Uterus (tissue), 2 donors: ENCODE measurements at regions not wholly inside any gene's neighbourhood (a gene's known extent, or its start where the extent isn't known, plus 50 kb on each side); places are given as distances from the start of the nearest gene placed in this dataset.

Experiments used
- POLR2A ChIP-seq, 2 donors: fragments of 450-650 bp; IDR thresholded peaks; one replicate each; pipeline ENCODE4 v1.6.1; 2016; ENCODE audit warnings: antibody characterized with exemption in 2 of 2, mild to moderate bottlenecking in 1 of 2, moderate library complexity in 1 of 2
- TF ChIP-seq, protein P1 (sequence below), 4 experiments: fragments of 200-600 bp in 2 of 4; fragments of 450-650 bp in 2 of 4; sonication (generic) in 2 of 4; IDR thresholded peaks; one replicate each; pipeline ENCODE4 v1.5.1; 2016 to 2019; ENCODE audit warnings: antibody characterized with exemption in 4 of 4, mild to moderate bottlenecking in 2 of 4, moderate library complexity in 1 of 4

DNA sequence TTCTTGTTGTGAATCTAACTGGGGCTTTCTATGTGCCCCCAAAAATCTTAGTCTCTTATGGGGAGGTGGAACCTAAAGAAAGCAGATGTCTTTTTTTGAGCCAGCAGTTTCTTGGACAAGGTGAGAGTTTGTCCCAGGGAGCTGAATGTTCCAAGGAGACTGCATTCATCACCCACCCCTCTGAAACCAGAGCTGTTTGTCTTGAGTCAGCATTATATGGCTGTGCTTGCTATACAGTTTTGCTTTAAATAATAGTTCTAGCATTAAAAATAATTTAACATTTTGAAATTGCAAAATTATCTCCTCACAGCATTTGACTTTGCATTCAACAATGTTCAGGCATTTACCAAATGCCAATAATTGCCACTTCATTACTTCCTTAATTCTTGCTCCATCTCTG, 813.3 kb downstream of the BCL11B start:
- TF ChIP-seq POLR2A (IDR thresholded peaks at IDR 0.05): no peak
- TF ChIP-seq, protein P1, sequence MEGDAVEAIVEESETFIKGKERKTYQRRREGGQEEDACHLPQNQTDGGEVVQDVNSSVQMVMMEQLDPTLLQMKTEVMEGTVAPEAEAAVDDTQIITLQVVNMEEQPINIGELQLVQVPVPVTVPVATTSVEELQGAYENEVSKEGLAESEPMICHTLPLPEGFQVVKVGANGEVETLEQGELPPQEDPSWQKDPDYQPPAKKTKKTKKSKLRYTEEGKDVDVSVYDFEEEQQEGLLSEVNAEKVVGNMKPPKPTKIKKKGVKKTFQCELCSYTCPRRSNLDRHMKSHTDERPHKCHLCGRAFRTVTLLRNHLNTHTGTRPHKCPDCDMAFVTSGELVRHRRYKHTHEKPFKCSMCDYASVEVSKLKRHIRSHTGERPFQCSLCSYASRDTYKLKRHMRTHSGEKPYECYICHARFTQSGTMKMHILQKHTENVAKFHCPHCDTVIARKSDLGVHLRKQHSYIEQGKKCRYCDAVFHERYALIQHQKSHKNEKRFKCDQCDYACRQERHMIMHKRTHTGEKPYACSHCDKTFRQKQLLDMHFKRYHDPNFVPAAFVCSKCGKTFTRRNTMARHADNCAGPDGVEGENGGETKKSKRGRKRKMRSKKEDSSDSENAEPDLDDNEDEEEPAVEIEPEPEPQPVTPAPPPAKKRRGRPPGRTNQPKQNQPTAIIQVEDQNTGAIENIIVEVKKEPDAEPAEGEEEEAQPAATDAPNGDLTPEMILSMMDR (IDR thresholded peaks at IDR 0.05): no peak
